Ishikawa (cell line): ENCODE measurements at regions not wholly inside any gene's neighbourhood (a gene's known extent, or its start where the extent isn't known, plus 50 kb on each side); places are given as distances from the start of the nearest gene placed in this dataset.

Experiments used
- CEBPB ChIP-seq: IDR thresholded peaks from 2 replicates; pipeline ENCODE4 v1.6.1; 2012
- CREB1 ChIP-seq: IDR thresholded peaks from 2 replicates; pipeline ENCODE4 v1.6.1; 2012; ENCODE audit warnings: low read depth
- EGR1 ChIP-seq: IDR thresholded peaks from 2 replicates; pipeline ENCODE4 v1.6.1; 2012
- EP300 ChIP-seq: IDR thresholded peaks from 2 replicates; pipeline ENCODE4 v1.6.1; 2012; ENCODE audit warnings: borderline replicate concordance
- FOXM1 ChIP-seq: IDR thresholded peaks from 2 replicates; pipeline ENCODE4 v1.6.1; 2012; ENCODE audit warnings: low read depth, borderline replicate concordance
- MAX ChIP-seq: IDR thresholded peaks from 2 replicates; pipeline ENCODE4 v1.6.1; 2012
- NFIC ChIP-seq: IDR thresholded peaks from 2 replicates; pipeline ENCODE4 v1.6.1; 2012
- RAD21 ChIP-seq: IDR thresholded peaks from 2 replicates; pipeline ENCODE4 v1.6.1; 2012; ENCODE audit warnings: low read depth
- REST ChIP-seq: IDR thresholded peaks from 2 replicates; pipeline ENCODE4 v1.6.1; 2012; ENCODE audit warnings: low read depth, mild to moderate bottlenecking
- TAF1 ChIP-seq: IDR thresholded peaks from 2 replicates; pipeline ENCODE4 v1.6.1; 2012; ENCODE audit warnings: low read depth, mild to moderate bottlenecking
- TCF12 ChIP-seq: IDR thresholded peaks from 2 replicates; pipeline ENCODE4 v1.6.1; 2012; ENCODE audit warnings: low read depth
- TEAD4 ChIP-seq: IDR thresholded peaks from 2 replicates; pipeline ENCODE4 v1.6.1; 2012
- USF1 ChIP-seq: IDR thresholded peaks from 2 replicates; pipeline ENCODE4 v1.6.1; 2012
- YY1 ChIP-seq: IDR thresholded peaks from 2 replicates; pipeline ENCODE4 v1.6.1; 2012; ENCODE audit warnings: low read depth
- ZBTB7A ChIP-seq: IDR thresholded peaks from 2 replicates; pipeline ENCODE4 v1.6.1; 2012; ENCODE audit warnings: low read depth

- TF ChIP-seq EGR1 (no peak), TEAD4 (no peak), YY1 (no peak), TCF12 (no peak), NFIC (no peak), MAX (no peak), REST (no peak), CREB1 (no peak), CEBPB (no peak), USF1 (no peak), RAD21 (no peak), EP300 (no peak), ZBTB7A (no peak), FOXM1 (no peak)
Observed at GRCh38 chr22:48596111-48596850, 1231.4 kb downstream of the BRD1 start.

GRCh38 chr22:48595511-48595905 lies 1232.2 kb downstream of the BRD1 start:
- TF ChIP-seq TEAD4 (no peak), YY1 (no peak), NFIC (no peak), EGR1 (no peak)

- no peak for TF ChIP-seq TAF1
- no peak for TF ChIP-seq CREB1
- no peak for TF ChIP-seq CEBPB
- no peak for TF ChIP-seq YY1
- TF ChIP-seq EP300, result no peak
- TF ChIP-seq FOXM1, result no peak
- no peak for TF ChIP-seq EGR1
- TF ChIP-seq MAX, result no peak
- TF ChIP-seq REST, result no peak
- TF ChIP-seq TEAD4, result no peak
- TF ChIP-seq NFIC, result no peak
- TF ChIP-seq USF1, result no peak
- TF ChIP-seq ZBTB7A, result no peak
- TF ChIP-seq TCF12, result no peak
Observed at GRCh38 chr22:48594757-48595510, 1232.7 kb downstream of the BRD1 start.

- TF ChIP-seq EGR1, result no peak
- TF ChIP-seq FOXM1, result no peak
- no peak for TF ChIP-seq CREB1
- TF ChIP-seq ZBTB7A, result no peak
- TF ChIP-seq USF1, result no peak
- TF ChIP-seq NFIC, result no peak
- no peak for TF ChIP-seq YY1
Observed at GRCh38 chr22:48594016-48594756, 1233.5 kb downstream of the BRD1 start.

- no peak for TF ChIP-seq REST
Observed at GRCh38 chr22:48593551-48593950, 1234.1 kb downstream of the BRD1 start.
